Umbilical cord (tissue), 1 donor: ENCODE measurements at regions not wholly inside any gene's neighbourhood (a gene's known extent, or its start where the extent isn't known, plus 50 kb on each side); places are given as distances from the start of the nearest gene placed in this dataset.

Source experiments
- DNase-seq: peaks from one replicate; pipeline ENCODE4 v3.0.0-alpha.2; 2015; ENCODE audit warnings: low spot score

GRCh38 chr6:156309017-156309416 lies 468.2 kb upstream of the ARID1B start:
- no peak for DNase-seq

GRCh38 chr6:156308604-156309003 lies 468.6 kb upstream of the ARID1B start:
- DNase-seq, result no peak

- no peak for DNase-seq
Observed at GRCh38 chr6:156306531-156306930, 470.6 kb upstream of the ARID1B start.

DNA sequence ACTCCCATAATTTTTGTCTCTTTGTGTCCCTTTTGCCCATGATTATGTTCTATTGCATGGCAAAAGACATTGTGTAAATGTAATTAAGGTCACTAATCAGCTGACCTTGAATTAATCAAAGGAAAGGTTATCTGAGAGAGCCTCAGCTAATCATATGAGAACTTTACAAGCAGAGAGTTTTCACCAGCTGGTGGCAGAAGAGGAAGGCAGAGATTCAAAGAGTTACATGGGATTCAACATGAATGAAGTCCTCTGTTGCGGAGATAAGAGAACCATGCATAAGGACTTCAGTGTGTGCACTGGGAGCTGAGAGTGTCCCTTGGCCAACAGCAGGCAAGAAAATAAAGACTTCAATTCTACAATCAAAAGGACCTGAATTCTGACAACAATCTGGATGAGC lies 494.1 kb upstream of the ARID1B start:
- DNase-seq, result no peak

GRCh38 chr6:156282087-156282486 lies 495.1 kb upstream of the ARID1B start:
- DNase-seq, result no peak

DNA sequence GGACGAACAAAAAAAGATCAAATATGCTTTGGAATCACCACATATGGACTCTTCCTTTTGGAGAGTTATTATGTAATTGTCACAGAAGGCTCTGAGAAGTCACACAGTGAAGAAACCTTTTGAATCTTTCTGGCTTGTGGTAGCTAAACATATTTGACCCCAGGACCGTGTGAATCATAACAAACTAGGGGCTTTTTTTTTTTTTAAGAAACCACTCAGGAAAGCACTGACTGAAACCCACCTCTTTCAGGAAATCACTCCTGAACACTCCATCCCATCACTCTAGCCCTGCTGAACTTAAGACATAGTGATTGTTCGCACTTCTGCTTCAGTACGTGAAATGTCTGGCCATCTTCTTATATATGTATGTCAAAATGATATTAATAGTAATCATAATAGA lies 495.9 kb upstream of the ARID1B start:
- DNase-seq, result no peak

DNA sequence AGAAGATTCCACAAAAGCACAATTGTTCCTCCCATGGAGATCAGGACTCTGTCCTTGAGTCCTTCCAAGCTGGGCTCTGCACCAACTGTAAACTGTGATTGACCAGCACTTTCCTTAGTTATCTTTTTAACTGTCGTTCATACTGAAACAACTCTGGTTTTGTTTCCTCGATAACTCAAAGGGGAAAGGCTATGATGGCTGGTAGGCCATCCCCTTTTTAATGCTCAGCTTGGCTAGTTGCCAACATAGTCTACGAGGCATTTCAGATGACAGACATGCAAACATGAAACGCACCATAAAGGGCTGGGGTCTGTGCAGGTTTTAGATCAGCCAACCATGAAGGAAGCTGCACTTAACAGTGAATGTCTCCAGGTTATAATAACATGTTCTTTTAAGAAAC lies 497.1 kb upstream of the ARID1B start:
- no peak for DNase-seq

- DNase-seq, result peak; percentile 23
Observed at GRCh38 chr6:156279261-156279969, 497.8 kb upstream of the ARID1B start.

DNA sequence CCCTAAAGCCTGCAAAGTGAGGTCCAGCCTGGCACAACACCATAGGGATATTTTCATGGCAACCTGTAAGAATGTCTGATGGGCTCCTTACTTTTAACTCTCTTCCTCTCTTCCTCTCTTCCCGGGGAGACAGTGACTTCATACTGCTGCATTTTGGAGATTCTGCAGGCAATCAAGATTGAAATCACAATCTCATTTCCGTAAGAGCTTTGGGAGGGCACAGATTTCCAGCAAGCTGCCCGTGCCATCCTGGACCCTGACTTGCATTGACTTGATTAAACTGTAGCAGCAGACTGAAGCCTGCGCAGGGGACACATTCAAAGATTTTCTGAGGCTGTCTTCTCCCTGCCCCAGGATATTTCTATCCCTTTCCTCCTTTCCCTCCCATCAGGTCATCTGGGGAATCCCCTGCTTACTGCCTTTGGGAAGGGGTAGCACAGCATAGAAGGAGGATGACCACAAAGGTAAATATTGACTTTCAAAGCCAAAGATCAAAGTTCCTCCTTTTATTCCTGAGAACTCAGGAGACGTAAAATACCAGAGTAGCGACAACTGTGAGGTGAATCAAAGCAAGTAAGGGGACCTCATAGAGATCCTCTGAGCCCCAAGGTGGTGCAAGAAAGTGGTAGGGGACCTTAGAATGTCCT lies 504.0 kb upstream of the ARID1B start:
- no peak for DNase-seq

GRCh38 chr6:156269751-156270369 lies 507.3 kb upstream of the ARID1B start:
- no peak for DNase-seq

DNA sequence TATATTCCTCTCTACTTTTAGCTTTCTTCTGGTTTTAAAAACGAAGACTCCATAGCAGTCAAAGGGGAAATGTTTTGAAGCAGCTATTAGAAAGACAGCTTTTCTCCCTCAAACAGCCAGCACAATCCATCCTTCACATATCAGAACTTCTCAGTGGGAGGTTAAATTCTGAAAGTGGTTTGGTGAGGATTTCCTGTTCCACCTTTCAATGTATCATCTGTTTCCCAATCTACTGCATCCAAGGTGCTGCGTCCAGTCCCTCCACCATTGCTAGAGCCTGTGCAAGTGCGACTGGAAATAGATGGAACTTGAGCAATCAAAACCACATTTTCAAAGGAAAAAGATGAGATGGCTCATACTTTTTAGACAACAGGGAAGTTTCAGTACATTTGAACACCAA lies 508.3 kb upstream of the ARID1B start:
- no peak for DNase-seq

DNA sequence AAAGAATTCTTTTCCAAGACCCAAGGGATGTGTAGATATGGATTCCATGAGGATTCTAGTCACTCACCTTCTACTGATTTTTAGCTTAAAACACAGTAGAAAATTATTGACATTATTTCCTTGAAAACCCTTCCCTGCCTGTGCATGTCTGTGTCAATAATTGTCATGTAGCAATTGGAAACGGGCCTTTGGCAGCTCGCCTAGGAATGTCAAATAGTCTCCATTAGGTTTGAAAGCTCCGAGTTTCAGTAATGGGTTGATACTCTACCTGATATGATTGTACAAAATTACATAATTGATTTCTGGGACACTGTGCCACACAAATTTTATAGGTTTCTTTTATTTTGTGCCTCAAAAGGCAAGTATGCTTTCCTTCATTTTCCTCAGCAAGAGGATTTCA lies 515.2 kb upstream of the ARID1B start:
- DNase-seq, result no peak

DNA sequence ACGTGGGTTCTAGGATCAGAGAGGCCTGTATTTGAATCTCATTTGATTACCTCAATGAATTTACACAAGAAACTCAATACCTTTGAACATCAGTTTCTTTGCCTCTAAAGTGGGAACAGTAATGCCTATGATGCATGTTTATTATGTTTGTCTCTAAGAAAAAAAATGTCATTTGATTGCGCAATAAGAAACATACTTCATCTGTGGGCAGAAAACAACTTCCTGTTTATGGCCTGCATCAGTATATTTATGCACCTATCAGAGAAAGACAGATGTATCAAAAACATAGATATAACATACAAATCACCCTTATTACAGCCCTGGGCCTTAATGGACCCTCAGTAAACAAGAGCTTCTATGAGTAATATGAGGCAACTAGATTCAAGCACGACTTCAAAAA lies 516.4 kb upstream of the ARID1B start:
- no peak for DNase-seq

- no peak for DNase-seq
Observed at GRCh38 chr6:156258981-156259380, 518.2 kb upstream of the ARID1B start.

- DNase-seq, result peak; percentile 54
Observed at GRCh38 chr6:156256161-156256560, 521.0 kb upstream of the ARID1B start.

DNA sequence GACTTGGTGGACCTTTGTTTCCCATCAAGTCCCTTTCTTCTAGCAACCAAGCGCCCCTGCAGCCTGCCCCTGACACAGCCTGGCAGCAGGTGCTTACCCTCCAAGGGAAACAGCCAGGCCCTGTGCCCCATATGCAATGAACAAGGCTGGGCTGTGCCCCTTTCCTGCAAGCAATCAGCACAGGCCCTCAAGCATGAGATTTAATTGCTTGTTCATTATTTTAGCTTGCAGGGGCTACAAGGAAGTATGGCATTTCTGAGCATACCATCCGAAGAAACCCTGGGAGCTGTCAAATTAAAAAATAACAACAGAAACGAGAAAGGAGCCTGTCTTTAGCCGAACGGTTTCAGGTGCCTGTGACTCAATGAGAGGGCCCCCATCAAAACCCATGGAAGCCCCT lies 522.9 kb upstream of the ARID1B start:
- DNase-seq, result no peak

- no peak for DNase-seq
Observed at GRCh38 chr6:156250593-156250992, 526.6 kb upstream of the ARID1B start.

GRCh38 chr6:156242206-156242605 lies 535.0 kb upstream of the ARID1B start:
- DNase-seq, result no peak

DNA sequence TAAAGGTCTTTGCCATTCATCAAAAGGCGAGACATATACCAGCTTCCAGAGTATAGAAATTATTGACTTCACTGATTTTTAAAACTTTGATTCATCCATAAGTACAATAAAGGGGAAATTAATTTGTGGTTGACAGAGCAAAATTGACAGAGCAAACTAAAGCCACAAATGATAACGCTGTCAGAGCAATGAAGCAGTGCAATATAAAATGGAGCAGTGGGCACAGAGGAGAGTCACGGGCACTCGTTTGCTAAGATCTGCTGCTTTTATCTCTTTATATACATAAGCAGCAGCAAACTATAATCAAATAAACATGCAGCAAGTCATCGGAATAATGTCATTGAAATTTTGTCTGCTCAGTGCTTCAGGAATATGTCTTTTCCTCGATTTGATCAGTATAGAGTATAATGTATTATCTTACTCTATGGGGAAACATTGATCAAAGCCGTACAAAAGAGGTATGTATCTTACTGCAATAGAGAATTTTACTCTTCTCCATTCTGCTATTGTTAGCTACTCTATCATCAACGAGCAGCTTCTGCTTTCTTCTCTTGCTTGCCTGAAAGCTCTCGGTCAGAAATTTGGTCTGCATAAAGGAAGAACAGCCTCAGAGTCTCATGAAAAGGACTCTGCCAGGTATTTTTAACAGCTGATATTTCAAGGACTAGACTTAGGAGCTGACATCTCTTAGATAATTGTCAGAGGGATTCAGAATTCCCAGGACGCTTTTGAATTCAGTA lies 546.0 kb upstream of the ARID1B start:
- DNase-seq, result no peak

GRCh38 chr6:156219973-156220372 lies 557.2 kb upstream of the ARID1B start:
- DNase-seq, result no peak

DNA sequence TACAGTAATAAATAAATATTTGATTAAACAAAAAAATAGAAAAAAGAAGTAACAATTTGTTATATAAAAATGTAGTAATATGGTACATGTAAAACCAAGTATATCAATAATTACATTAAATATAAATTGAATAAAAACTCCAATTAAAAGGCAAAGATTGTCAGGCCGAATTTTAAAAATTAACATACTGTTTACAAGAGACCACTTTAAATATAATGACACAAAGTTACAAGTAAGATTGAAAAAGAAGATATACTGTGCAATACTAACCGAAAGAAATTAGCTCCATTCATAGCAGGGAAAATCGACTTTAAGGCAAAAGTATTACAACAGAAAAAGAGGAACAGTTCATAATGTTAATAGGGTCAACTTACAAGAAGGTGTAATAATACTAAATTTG lies 571.5 kb upstream of the ARID1B start:
- no peak for DNase-seq

- DNase-seq, result no peak
Observed at GRCh38 chr6:156199182-156199581, 578.0 kb upstream of the ARID1B start.

GRCh38 chr6:156197513-156197912 lies 579.7 kb upstream of the ARID1B start:
- no peak for DNase-seq
